Fibroblast of lung (primary cell): ENCODE measurements at regions not wholly inside any gene's neighbourhood (a gene's known extent, or its start where the extent isn't known, plus 50 kb on each side); places are given as distances from the start of the nearest gene placed in this dataset.

Source experiments
- DNase-seq, 2 donors: peaks; one replicate each; pipeline versions ENCODE4 v3.0.0 to v3.0.0-alpha.2; 2010; ENCODE audit warnings: low read depth in 2 of 2
- H2AFZ ChIP-seq: 2 replicates; pipeline ENCODE4 v1.5.1; 2012; ENCODE audit warnings: low read length, control low read depth, inconsistent platforms
- H3K27ac ChIP-seq: 2 replicates; pipeline ENCODE4 v1.5.1; 2011; ENCODE audit warnings: low read length, control low read depth; ENCODE audit not compliant: insufficient read depth
- H3K27me3 ChIP-seq: 2 replicates; pipeline ENCODE4 v1.5.1; 2011; ENCODE audit warnings: mild to moderate bottlenecking, low read length; ENCODE audit not compliant: control insufficient read depth, insufficient read depth
- H3K36me3 ChIP-seq: 2 replicates; pipeline ENCODE4 v1.5.1; 2011; ENCODE audit warnings: low read length; ENCODE audit not compliant: control insufficient read depth, insufficient read depth
- H3K4me1 ChIP-seq: 2 replicates; pipeline ENCODE4 v1.5.1; 2011; ENCODE audit warnings: low read length; ENCODE audit not compliant: control insufficient read depth, insufficient read depth; ENCODE audit errors: extremely low read depth
- H3K4me2 ChIP-seq: 2 replicates; pipeline ENCODE4 v1.5.1; 2011; ENCODE audit warnings: low read length, control low read depth; ENCODE audit not compliant: insufficient read depth; ENCODE audit errors: extremely low read depth
- H3K4me3 ChIP-seq, 4 experiments: fragments of 200-600 bp in 1 of 4; sonication (generic) in 1 of 4; replicated peaks in 1 of 4; 2 replicates each; pipeline ENCODE4 v1.5.1; 2011 to 2016; ENCODE audit warnings: low read length in 4 of 4, low read depth in 3 of 4, mild to moderate bottlenecking in 3 of 4, control low read depth in 2 of 4, inconsistent platforms in 1 of 4, mixed read lengths in 1 of 4; ENCODE audit not compliant: insufficient read depth in 1 of 4; ENCODE audit errors: control extremely low read depth in 1 of 4
- H3K79me2 ChIP-seq: 2 replicates; pipeline ENCODE4 v1.5.1; 2012; ENCODE audit warnings: mild to moderate bottlenecking, low read length, inconsistent platforms; ENCODE audit not compliant: control insufficient read depth, insufficient read depth
- H3K9ac ChIP-seq: 2 replicates; pipeline ENCODE4 v1.5.1; 2011; ENCODE audit warnings: mild to moderate bottlenecking, low read length, control low read depth; ENCODE audit not compliant: insufficient read depth
- H3K9me3 ChIP-seq: 2 replicates; pipeline ENCODE4 v1.5.1; 2012; ENCODE audit warnings: low read depth, low read length; ENCODE audit not compliant: control insufficient read depth, insufficient read depth
- H4K20me1 ChIP-seq: 2 replicates; pipeline ENCODE4 v1.5.1; 2011; ENCODE audit warnings: low read length; ENCODE audit not compliant: control insufficient read depth, insufficient read depth; ENCODE audit errors: extremely low read depth
- EZH2 ChIP-seq: IDR thresholded peaks from 2 replicates; pipeline ENCODE4 v1.5.1; 2012; ENCODE audit warnings: low read length, control low read depth, mild to moderate bottlenecking; ENCODE audit errors: missing control alignments
- TF ChIP-seq, protein P1 (sequence below), 2 donors: IDR thresholded peaks in 1 of 2; conservative IDR thresholded peaks in 1 of 2; 1 replicate in 1 of 2; 2 replicates in 1 of 2; pipeline ENCODE4 v1.5.1; 2011 to 2012; ENCODE audit warnings: low read length in 2 of 2, control low read depth in 1 of 2, inconsistent platforms in 1 of 2, low read depth in 1 of 2, mild to moderate bottlenecking in 1 of 2

DNA sequence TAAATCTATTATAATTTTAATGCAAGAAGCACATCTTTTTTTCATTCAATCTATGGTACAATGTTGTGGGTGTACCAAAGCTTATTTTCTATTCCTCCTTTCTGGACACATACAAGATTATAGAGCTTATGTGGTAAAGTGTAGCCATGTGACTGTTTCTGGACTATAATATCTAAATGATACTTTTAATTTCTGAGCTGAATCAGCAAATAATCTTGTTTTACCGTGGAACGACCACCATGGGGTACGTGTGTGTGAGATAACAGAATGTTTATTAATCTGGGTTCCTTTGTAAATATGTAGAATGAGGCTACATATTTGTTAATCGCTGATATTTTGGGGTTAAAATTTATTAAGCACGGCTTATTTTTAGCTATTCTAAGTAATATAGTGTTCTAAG is 111.5 kb upstream of the EYS start:
- Histone ChIP-seq H4K20me1 (no peaks in the 10 kb centered on the region), H3K9ac (no peak overlapping the region), H2AFZ (no peak overlapping the region), H3K36me3 (no peaks in the 10 kb centered on the region), H3K79me2 (no peaks in the 10 kb centered on the region), H3K27me3 (no peaks in the 10 kb centered on the region), H3K4me3 (no peak overlapping the region), H3K4me2 (no peak overlapping the region), H3K4me1 (no peaks in the 10 kb centered on the region), H3K9me3 (no peaks in the 10 kb centered on the region), H3K27ac (no peak overlapping the region)
- TF ChIP-seq EZH2: no peak
- TF ChIP-seq, protein P1, sequence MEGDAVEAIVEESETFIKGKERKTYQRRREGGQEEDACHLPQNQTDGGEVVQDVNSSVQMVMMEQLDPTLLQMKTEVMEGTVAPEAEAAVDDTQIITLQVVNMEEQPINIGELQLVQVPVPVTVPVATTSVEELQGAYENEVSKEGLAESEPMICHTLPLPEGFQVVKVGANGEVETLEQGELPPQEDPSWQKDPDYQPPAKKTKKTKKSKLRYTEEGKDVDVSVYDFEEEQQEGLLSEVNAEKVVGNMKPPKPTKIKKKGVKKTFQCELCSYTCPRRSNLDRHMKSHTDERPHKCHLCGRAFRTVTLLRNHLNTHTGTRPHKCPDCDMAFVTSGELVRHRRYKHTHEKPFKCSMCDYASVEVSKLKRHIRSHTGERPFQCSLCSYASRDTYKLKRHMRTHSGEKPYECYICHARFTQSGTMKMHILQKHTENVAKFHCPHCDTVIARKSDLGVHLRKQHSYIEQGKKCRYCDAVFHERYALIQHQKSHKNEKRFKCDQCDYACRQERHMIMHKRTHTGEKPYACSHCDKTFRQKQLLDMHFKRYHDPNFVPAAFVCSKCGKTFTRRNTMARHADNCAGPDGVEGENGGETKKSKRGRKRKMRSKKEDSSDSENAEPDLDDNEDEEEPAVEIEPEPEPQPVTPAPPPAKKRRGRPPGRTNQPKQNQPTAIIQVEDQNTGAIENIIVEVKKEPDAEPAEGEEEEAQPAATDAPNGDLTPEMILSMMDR (conservative IDR thresholded peaks at IDR 0.05 in 1 of 2, IDR thresholded peaks at IDR 0.05 in 1 of 2; ENCODE audit: low read depth in 1 of 2, low read length in 2 of 2): no peak
- no peak for DNase-seq

DNA sequence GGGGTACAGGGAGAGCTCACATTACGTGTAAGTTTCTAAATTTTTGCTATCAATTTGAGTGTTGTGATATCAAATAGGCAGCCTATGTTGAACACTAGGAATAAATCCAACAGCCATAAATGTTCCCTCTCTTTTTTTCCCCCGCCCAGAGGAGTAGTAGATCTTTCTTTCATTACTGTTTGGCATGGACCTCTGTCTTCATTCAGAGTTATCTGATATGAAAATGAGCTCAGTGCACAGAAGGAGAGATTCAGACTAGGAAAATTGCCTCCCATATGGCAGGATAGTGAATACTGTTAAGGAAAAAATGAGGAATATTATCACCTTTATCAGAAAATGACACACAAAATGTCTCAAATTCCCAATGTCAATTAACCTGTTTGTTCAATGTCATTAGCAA is 110.0 kb upstream of the EYS start:
- no peak overlapping the region for H3K9ac ChIP-seq
- H3K4me3 ChIP-seq: no peak overlapping the region
- no peaks in the 10 kb centered on the region for H4K20me1 ChIP-seq
- TF ChIP-seq, protein P1 (conservative IDR thresholded peaks at IDR 0.05 in 1 of 2, IDR thresholded peaks at IDR 0.05 in 1 of 2; ENCODE audit: low read depth in 1 of 2, low read length in 2 of 2): no peak
- TF ChIP-seq EZH2: no peak
- H3K9me3 ChIP-seq: no peaks in the 10 kb centered on the region
- H3K27me3 ChIP-seq: no peaks in the 10 kb centered on the region
- DNase-seq: no peak
- H3K79me2 ChIP-seq: no peaks in the 10 kb centered on the region
- H2AFZ ChIP-seq: no peak overlapping the region
- H3K4me2 ChIP-seq: no peak overlapping the region
- H3K36me3 ChIP-seq: no peaks in the 10 kb centered on the region
- no peak overlapping the region for H3K27ac ChIP-seq
- H3K4me1 ChIP-seq: no peaks in the 10 kb centered on the region

DNA sequence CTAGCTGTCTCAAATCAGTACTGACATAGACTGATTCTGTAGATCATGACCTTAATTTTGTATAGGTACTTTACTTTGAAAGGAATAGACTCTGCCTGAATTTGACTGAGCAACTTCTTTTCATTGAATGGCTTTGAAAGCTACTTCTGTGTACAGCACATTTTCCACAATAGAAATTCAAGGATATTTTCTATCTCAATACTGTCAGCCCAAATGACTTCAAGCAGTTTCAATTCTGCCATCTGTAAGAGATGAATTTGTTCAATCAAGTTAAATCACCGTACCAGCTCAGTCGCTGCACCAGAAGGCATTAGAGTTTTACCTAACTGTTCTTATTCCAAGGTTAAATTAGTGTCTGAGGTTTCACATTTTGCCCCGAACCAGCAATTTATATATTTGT is 107.0 kb upstream of the EYS start:
- Histone ChIP-seq H2AFZ (no peak overlapping the region), H3K27ac (no peak overlapping the region), H3K9me3 (no peaks in the 10 kb centered on the region), H3K4me3 (no peak overlapping the region), H3K4me1 (no peaks in the 10 kb centered on the region), H4K20me1 (no peaks in the 10 kb centered on the region), H3K36me3 (no peaks in the 10 kb centered on the region), H3K9ac (no peak overlapping the region), H3K4me2 (no peak overlapping the region), H3K79me2 (no peaks in the 10 kb centered on the region), H3K27me3 (no peaks in the 10 kb centered on the region)
- no peak for TF ChIP-seq EZH2
- TF ChIP-seq, protein P1 (conservative IDR thresholded peaks at IDR 0.05 in 1 of 2, IDR thresholded peaks at IDR 0.05 in 1 of 2; ENCODE audit: low read depth in 1 of 2, low read length in 2 of 2): no peak
- DNase-seq: no peak
